SK-N-SH (cell line): ENCODE measurements at regions not wholly inside any gene's neighbourhood (a gene's known extent, or its start where the extent isn't known, plus 50 kb on each side); places are given as distances from the start of the nearest gene placed in this dataset.

Experiments used
- CTCF ChIA-PET: fragments of 300-600, 350-600 bp; formaldehyde crosslinking; extraction: SDS; loops from one replicate; lab custom pipeline; 2021; lab: Yijun Ruan, JAX
- POLR2A ChIA-PET: fragments of 350-600 bp; sonication (Branson Sonifier 250); formaldehyde crosslinking; extraction: SDS; loops from one replicate; lab custom pipeline; 2020; ENCODE audit warnings: antibody characterized with exemption, inconsistent platforms; lab: Yijun Ruan, JAX
- DNase-seq: peaks from one replicate; pipeline ENCODE4 v3.0.0; 2012
- H2AFZ ChIP-seq: fragments of 200-600 bp; sonication (generic); 2 replicates; pipeline ENCODE4 v1.8.1; 2016; ENCODE audit warnings: antibody characterized with exemption, mild to moderate bottlenecking, low read depth
- H3F3A ChIP-seq: fragments of 200-600 bp; sonication (generic); replicated peaks from 2 replicates; pipeline ENCODE3; 2016; ENCODE audit warnings: antibody characterized with exemption, mild to moderate bottlenecking; ENCODE audit not compliant: insufficient read depth
- H3K27ac ChIP-seq, 2 experiments: fragments of 200-500 bp in 1 of 2; fragments of 200-600 bp in 1 of 2; sonication (Bioruptor generic) in 1 of 2; sonication (generic), shearing (Covaris generic) in 1 of 2; 2 replicates each; pipeline versions ENCODE4 v1.5.1 to v1.6.1; 2014 to 2016; ENCODE audit warnings: low read depth in 2 of 2, inconsistent platforms in 1 of 2, low read length in 1 of 2, mild to moderate bottlenecking in 1 of 2, mixed read lengths in 1 of 2
- H3K27me3 ChIP-seq: fragments of 200-600 bp; sonication (generic), shearing (Covaris generic); 2 replicates; pipeline ENCODE4 v1.6.1; 2016; ENCODE audit warnings: mixed run types; ENCODE audit not compliant: insufficient read depth
- H3K36me3 ChIP-seq, 2 experiments: fragments of 200-500 bp in 1 of 2; fragments of 200-600 bp in 1 of 2; sonication (Bioruptor generic) in 1 of 2; sonication (generic) in 1 of 2; replicated peaks in 1 of 2; 2 replicates each; pipeline versions ENCODE3 to v1.5.1; 2014 to 2016; ENCODE audit warnings: low read length in 1 of 2, mild to moderate bottlenecking in 1 of 2; ENCODE audit not compliant: insufficient read depth in 2 of 2, control insufficient read depth in 1 of 2
- H3K4me1 ChIP-seq, 2 experiments: fragments of 200-500 bp in 1 of 2; fragments of 200-600 bp in 1 of 2; sonication (Bioruptor generic) in 1 of 2; sonication (generic), shearing (Covaris generic) in 1 of 2; 2 replicates each; pipeline versions ENCODE4 v1.5.1 to v1.6.1; 2014 to 2016; ENCODE audit warnings: low read depth in 1 of 2, low read length in 1 of 2, mixed run types in 1 of 2; ENCODE audit not compliant: insufficient read depth in 2 of 2, control insufficient read depth in 1 of 2
- H3K4me2 ChIP-seq: fragments of 200-600 bp; sonication (generic), shearing (Covaris generic); 2 replicates; pipeline ENCODE4 v1.6.1; 2017; ENCODE audit warnings: mixed run types
- H3K4me3 ChIP-seq, 2 experiments: fragments of 200-500 bp in 1 of 2; fragments of 200-600 bp in 1 of 2; sonication (Bioruptor generic) in 1 of 2; sonication (generic), shearing (Covaris generic) in 1 of 2; 2 replicates each; pipeline versions ENCODE4 v1.5.1 to v1.8.1; 2014 to 2016; ENCODE audit warnings: low read depth in 2 of 2, inconsistent platforms in 1 of 2, low read length in 1 of 2, mild to moderate bottlenecking in 1 of 2, mixed read lengths in 1 of 2, moderate library complexity in 1 of 2
- H3K79me2 ChIP-seq: fragments of 200-600 bp; sonication (generic); 2 replicates; pipeline ENCODE4 v1.8.1; 2017; ENCODE audit warnings: mild to moderate bottlenecking; ENCODE audit not compliant: insufficient read depth
- H3K9ac ChIP-seq: fragments of 200-600 bp; sonication (generic); 2 replicates; pipeline ENCODE4 v1.6.1; 2017; ENCODE audit warnings: mixed run types
- H3K9me2 ChIP-seq: fragments of 200-600 bp; sonication (generic); 2 replicates; pipeline ENCODE4 v1.6.1; 2017; ENCODE audit warnings: mixed run types
- H3K9me3 ChIP-seq: fragments of 200-600 bp; sonication (generic); 2 replicates; pipeline ENCODE4 v1.6.1; 2017; ENCODE audit warnings: mixed run types, mild to moderate bottlenecking, moderate library complexity
- H4K20me1 ChIP-seq: fragments of 200-600 bp; sonication (generic); 2 replicates; pipeline ENCODE4 v1.6.1; 2017; ENCODE audit warnings: mild to moderate bottlenecking, mixed run types; ENCODE audit not compliant: insufficient read depth
- CHD2 ChIP-seq: fragments of 150-350 bp; IDR thresholded peaks from 2 replicates; pipeline ENCODE4 v1.6.1; 2018; ENCODE audit warnings: low read length; ENCODE audit not compliant: partially characterized antibody
- EP300 ChIP-seq, 2 experiments: IDR thresholded peaks; 2 replicates each; pipeline versions ENCODE4 v1.4.0 to v1.6.1; 2012; ENCODE audit warnings: borderline replicate concordance in 1 of 2, low read depth in 1 of 2, low read length in 1 of 2
- EZH2phosphoT487 ChIP-seq: fragments of 200-600 bp; sonication (generic); IDR thresholded peaks from 2 replicates; pipeline ENCODE4 v1.6.1; 2017; ENCODE audit warnings: low read depth, mixed run types, mild to moderate bottlenecking, antibody characterized with exemption, moderate library complexity, borderline replicate concordance
- NFIC ChIP-seq: IDR thresholded peaks from 2 replicates; pipeline ENCODE4 v1.4.0; 2012; ENCODE audit warnings: borderline replicate concordance
- NRF1 ChIP-seq: IDR thresholded peaks from 2 replicates; pipeline ENCODE4 v1.6.1; 2012; ENCODE audit warnings: low read depth, mild to moderate bottlenecking, low read length
- RAD21 ChIP-seq: IDR thresholded peaks from 2 replicates; pipeline ENCODE4 v1.6.1; 2012; ENCODE audit warnings: mild to moderate bottlenecking, low read length
- SIN3A ChIP-seq: IDR thresholded peaks from 2 replicates; pipeline ENCODE4 v1.6.1; 2012; ENCODE audit warnings: low read depth, mild to moderate bottlenecking, low read length, moderate library complexity, borderline replicate concordance
- TAF1 ChIP-seq: IDR thresholded peaks from 2 replicates; pipeline ENCODE4 v1.6.1; 2012; ENCODE audit warnings: low read depth, mild to moderate bottlenecking, low read length, moderate library complexity, borderline replicate concordance
- TCF12 ChIP-seq: IDR thresholded peaks from 2 replicates; pipeline ENCODE4 v1.4.0; 2012
- WGBS: methylation state at CpG from one replicate; pipeline ENCODE4 v1.1.6; 2017; ENCODE audit warnings: low lambda C conversion rate; 5-methylcytosine and 5-hydroxymethylcytosine counted together
- TF ChIP-seq, protein P1 (sequence below): IDR thresholded peaks from 2 replicates; pipeline ENCODE4 v1.6.1; 2012; ENCODE audit warnings: mild to moderate bottlenecking, low read depth, low read length, moderate library complexity
- TF ChIP-seq, protein P2 (sequence below): IDR thresholded peaks from 2 replicates; pipeline ENCODE4 v1.4.0; 2012; ENCODE audit warnings: low read depth
- TF ChIP-seq, protein P3 (sequence below): IDR thresholded peaks from 2 replicates; pipeline ENCODE4 v1.4.0; 2012; ENCODE audit warnings: low read depth, borderline replicate concordance
- TF ChIP-seq, protein P4 (sequence below): IDR thresholded peaks from 2 replicates; pipeline ENCODE4; 2012
- TF ChIP-seq, protein P5 (sequence below): fragments of 150-350 bp; IDR thresholded peaks from 2 replicates; pipeline ENCODE4 v1.6.1; 2016; ENCODE audit warnings: mild to moderate bottlenecking, low read depth, low read length

DNA sequence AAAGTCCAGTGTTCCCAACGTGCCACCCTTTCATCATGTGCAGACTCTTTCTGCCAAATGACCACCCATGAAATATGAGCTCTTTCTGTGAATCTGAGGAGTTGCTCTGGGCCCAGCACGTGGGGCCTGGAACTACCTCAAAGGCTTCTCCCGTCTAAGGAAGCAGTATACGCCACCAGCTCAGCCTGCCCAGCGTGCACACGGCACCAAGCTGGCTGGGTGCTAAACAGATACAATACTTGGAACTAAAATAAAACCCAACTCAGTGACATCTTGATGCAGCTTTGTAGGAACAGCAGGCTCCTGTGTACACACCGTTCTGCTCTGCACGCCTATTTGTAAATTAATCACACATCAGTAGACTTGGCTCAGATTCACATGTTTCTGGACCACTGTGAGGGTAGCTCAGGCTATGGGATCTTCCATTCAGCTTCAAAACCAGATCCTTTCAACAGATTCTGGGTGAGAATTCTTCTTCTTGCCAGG lies 74.8 kb downstream of the ARL6IP4 start:
- Histone ChIP-seq H3K4me1 (peaks cover 7 to 10% of the 10 kb centered on the region in 2 experiments; a peak in 1 of 4 replicates), H3K36me3 (no peaks in the 10 kb centered on the region), H3K27ac (no peak overlapping the region), H3K9me2 (no peaks in the 10 kb centered on the region), H3K9me3 (no peaks in the 10 kb centered on the region), H4K20me1 (peaks cover 3% of the 10 kb centered on the region; the same call in 1 of the 2 replicates), H3K4me3 (no peak overlapping the region), H3K27me3 (no peaks in the 10 kb centered on the region), H3F3A (no peaks in the 10 kb centered on the region), H3K79me2 (no peaks in the 10 kb centered on the region), H2AFZ (no peak overlapping the region), H3K4me2 (no peak overlapping the region)
- DNase-seq: no peak
- POLR2A ChIA-PET: no interaction called here
- 81% methylated on average over 5 of the region's 8 CpGs for WGBS
- no peak for TF ChIP-seq EP300 (IDR thresholded peaks at IDR 0.05; ENCODE audit: borderline replicate concordance in 1 of 2, low read depth in 1 of 2, low read length in 1 of 2)
- TF ChIP-seq, protein P1, sequence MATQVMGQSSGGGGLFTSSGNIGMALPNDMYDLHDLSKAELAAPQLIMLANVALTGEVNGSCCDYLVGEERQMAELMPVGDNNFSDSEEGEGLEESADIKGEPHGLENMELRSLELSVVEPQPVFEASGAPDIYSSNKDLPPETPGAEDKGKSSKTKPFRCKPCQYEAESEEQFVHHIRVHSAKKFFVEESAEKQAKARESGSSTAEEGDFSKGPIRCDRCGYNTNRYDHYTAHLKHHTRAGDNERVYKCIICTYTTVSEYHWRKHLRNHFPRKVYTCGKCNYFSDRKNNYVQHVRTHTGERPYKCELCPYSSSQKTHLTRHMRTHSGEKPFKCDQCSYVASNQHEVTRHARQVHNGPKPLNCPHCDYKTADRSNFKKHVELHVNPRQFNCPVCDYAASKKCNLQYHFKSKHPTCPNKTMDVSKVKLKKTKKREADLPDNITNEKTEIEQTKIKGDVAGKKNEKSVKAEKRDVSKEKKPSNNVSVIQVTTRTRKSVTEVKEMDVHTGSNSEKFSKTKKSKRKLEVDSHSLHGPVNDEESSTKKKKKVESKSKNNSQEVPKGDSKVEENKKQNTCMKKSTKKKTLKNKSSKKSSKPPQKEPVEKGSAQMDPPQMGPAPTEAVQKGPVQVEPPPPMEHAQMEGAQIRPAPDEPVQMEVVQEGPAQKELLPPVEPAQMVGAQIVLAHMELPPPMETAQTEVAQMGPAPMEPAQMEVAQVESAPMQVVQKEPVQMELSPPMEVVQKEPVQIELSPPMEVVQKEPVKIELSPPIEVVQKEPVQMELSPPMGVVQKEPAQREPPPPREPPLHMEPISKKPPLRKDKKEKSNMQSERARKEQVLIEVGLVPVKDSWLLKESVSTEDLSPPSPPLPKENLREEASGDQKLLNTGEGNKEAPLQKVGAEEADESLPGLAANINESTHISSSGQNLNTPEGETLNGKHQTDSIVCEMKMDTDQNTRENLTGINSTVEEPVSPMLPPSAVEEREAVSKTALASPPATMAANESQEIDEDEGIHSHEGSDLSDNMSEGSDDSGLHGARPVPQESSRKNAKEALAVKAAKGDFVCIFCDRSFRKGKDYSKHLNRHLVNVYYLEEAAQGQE: no peak
- TF ChIP-seq NRF1: no peak
- TF ChIP-seq RAD21: no peak
- TF ChIP-seq TAF1: no peak
- TF ChIP-seq, protein P2, sequence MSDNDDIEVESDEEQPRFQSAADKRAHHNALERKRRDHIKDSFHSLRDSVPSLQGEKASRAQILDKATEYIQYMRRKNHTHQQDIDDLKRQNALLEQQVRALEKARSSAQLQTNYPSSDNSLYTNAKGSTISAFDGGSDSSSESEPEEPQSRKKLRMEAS: no peak
- TF ChIP-seq SIN3A: no peak
- TF ChIP-seq NFIC: no peak
- TF ChIP-seq, protein P3, sequence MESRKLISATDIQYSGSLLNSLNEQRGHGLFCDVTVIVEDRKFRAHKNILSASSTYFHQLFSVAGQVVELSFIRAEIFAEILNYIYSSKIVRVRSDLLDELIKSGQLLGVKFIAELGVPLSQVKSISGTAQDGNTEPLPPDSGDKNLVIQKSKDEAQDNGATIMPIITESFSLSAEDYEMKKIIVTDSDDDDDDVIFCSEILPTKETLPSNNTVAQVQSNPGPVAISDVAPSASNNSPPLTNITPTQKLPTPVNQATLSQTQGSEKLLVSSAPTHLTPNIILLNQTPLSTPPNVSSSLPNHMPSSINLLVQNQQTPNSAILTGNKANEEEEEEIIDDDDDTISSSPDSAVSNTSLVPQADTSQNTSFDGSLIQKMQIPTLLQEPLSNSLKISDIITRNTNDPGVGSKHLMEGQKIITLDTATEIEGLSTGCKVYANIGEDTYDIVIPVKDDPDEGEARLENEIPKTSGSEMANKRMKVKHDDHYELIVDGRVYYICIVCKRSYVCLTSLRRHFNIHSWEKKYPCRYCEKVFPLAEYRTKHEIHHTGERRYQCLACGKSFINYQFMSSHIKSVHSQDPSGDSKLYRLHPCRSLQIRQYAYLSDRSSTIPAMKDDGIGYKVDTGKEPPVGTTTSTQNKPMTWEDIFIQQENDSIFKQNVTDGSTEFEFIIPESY: no peak
- TF ChIP-seq, protein P4, sequence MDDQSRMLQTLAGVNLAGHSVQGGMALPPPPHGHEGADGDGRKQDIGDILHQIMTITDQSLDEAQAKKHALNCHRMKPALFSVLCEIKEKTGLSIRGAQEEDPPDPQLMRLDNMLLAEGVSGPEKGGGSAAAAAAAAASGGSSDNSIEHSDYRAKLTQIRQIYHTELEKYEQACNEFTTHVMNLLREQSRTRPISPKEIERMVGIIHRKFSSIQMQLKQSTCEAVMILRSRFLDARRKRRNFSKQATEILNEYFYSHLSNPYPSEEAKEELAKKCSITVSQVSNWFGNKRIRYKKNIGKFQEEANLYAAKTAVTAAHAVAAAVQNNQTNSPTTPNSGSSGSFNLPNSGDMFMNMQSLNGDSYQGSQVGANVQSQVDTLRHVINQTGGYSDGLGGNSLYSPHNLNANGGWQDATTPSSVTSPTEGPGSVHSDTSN: no peak
- TF ChIP-seq CHD2: no peak
- TF ChIP-seq EZH2phosphoT487: no peak
- no peak for TF ChIP-seq TCF12
- TF ChIP-seq, protein P5, sequence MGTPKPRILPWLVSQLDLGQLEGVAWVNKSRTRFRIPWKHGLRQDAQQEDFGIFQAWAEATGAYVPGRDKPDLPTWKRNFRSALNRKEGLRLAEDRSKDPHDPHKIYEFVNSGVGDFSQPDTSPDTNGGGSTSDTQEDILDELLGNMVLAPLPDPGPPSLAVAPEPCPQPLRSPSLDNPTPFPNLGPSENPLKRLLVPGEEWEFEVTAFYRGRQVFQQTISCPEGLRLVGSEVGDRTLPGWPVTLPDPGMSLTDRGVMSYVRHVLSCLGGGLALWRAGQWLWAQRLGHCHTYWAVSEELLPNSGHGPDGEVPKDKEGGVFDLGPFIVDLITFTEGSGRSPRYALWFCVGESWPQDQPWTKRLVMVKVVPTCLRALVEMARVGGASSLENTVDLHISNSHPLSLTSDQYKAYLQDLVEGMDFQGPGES: no peak
- TF ChIP-seq, all 33 proteins: peak for 0
- CTCF ChIA-PET: interaction anchor here (5.3 kb wide), 1 partner anchor 11 kb away, joined by 25 read pairs; no protein-coding TSS in a partner anchor
- H3K9ac ChIP-seq: no peak overlapping the region
